OCI-LY7 (cell line): ENCODE measurements at regions not wholly inside any gene's neighbourhood (a gene's known extent, or its start where the extent isn't known, plus 50 kb on each side); places are given as distances from the start of the nearest gene placed in this dataset.

Experiments used
- EZH2phosphoT487 ChIP-seq: fragments of 200-600 bp; sonication (generic); IDR thresholded peaks from 2 replicates; pipeline ENCODE4 v1.6.1; 2018; ENCODE audit warnings: low read depth, borderline replicate concordance, mild to moderate bottlenecking, mixed run types, antibody characterized with exemption, low read length, moderate library complexity, mixed read lengths
- TF ChIP-seq, protein P1 (sequence below): fragments of 200-600 bp; sonication (generic); conservative IDR thresholded peaks from 2 replicates; pipeline ENCODE4 v1.5.1; 2014; ENCODE audit warnings: mild to moderate bottlenecking, antibody characterized with exemption, low read length, moderate library complexity, mixed read lengths

- TF ChIP-seq, protein P1, sequence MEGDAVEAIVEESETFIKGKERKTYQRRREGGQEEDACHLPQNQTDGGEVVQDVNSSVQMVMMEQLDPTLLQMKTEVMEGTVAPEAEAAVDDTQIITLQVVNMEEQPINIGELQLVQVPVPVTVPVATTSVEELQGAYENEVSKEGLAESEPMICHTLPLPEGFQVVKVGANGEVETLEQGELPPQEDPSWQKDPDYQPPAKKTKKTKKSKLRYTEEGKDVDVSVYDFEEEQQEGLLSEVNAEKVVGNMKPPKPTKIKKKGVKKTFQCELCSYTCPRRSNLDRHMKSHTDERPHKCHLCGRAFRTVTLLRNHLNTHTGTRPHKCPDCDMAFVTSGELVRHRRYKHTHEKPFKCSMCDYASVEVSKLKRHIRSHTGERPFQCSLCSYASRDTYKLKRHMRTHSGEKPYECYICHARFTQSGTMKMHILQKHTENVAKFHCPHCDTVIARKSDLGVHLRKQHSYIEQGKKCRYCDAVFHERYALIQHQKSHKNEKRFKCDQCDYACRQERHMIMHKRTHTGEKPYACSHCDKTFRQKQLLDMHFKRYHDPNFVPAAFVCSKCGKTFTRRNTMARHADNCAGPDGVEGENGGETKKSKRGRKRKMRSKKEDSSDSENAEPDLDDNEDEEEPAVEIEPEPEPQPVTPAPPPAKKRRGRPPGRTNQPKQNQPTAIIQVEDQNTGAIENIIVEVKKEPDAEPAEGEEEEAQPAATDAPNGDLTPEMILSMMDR: no peak
- TF ChIP-seq EZH2phosphoT487: no peak
Observed at GRCh38 chr6:40322336-40322735, 264.8 kb downstream of the LRFN2 start.
